ENCODE measurements at regions not wholly inside any gene's neighbourhood (a gene's known extent, or its start where the extent isn't known, plus 50 kb on each side); places are given as distances from the start of the nearest gene placed in this dataset.

GRCh38 chr6:47151232-47151898 lies 109.2 kb upstream of the ADGRF1 start:
- H3K4me1 ChIP-seq (ENCODE audit: insufficient read depth, low read length), result peaks cover 57% of the 10 kb centered on the region
- H3K27me3 ChIP-seq (ENCODE audit: control insufficient read depth in 1 of 2, insufficient read depth in 2 of 2, low read length in 2 of 2), result no peaks in the 10 kb centered on the region
- in situ Hi-C loops (cut with HindIII; ENCODE audit: extremely low pct_ligation_motif_present, low pct_unique_long_range_greater_than_20kb), result no loop called here
- no peak overlapping the region for H3K27ac ChIP-seq (ENCODE audit: extremely low read length, insufficient read depth, low read length)
- no peak overlapping the region for H3K4me2 ChIP-seq (ENCODE audit: low read depth, low read length)
- no peaks in the 10 kb centered on the region for H3K79me2 ChIP-seq (ENCODE audit: insufficient read depth, low read length)
- ChIA-PET POLR2A (no interaction called here), CTCF (ENCODE audit: low intra/inter-chr PET ratio, low total read pairs) (no interaction called here)
- BruUV-seq (replicated peaks), result no TSS peak
- DNase-seq (ENCODE audit: low spot score), result no peak
- no peaks in the 10 kb centered on the region for H3K36me3 ChIP-seq (replicated peaks in 1 of 2; ENCODE audit: control insufficient read depth in 1 of 2, insufficient read depth in 2 of 2, low read length in 2 of 2)
- intact Hi-C loops (cut with micrococcal nuclease; ENCODE audit: unreplicated experiment), result no loop called here
- H3K4me3 ChIP-seq (replicated peaks in 1 of 3; ENCODE audit: insufficient read depth in 1 of 3, low read depth in 2 of 3, low read length in 3 of 3), result no peak overlapping the region
- WGBS (ENCODE audit: low lambda C conversion rate), result 81% methylated on average over 8 of the region's 8 CpGs
- H4K20me1 ChIP-seq (ENCODE audit: insufficient read depth, low read length), result no peaks in the 10 kb centered on the region
- H2AFZ ChIP-seq (ENCODE audit: low read length), result no peak overlapping the region
- H3K9ac ChIP-seq (ENCODE audit: insufficient read depth, low read depth, low read length), result no peak overlapping the region
- no peak for FAIRE-seq
- no peak for ATAC-seq
- H3K9me3 ChIP-seq (ENCODE audit: low read length), result no peaks in the 10 kb centered on the region
- no peak for TF ChIP-seq NFE2L1 (CRISPR knock-in tag; IDR thresholded peaks at IDR 0.05; ENCODE audit: borderline replicate concordance)
- TF ChIP-seq, protein P1, sequence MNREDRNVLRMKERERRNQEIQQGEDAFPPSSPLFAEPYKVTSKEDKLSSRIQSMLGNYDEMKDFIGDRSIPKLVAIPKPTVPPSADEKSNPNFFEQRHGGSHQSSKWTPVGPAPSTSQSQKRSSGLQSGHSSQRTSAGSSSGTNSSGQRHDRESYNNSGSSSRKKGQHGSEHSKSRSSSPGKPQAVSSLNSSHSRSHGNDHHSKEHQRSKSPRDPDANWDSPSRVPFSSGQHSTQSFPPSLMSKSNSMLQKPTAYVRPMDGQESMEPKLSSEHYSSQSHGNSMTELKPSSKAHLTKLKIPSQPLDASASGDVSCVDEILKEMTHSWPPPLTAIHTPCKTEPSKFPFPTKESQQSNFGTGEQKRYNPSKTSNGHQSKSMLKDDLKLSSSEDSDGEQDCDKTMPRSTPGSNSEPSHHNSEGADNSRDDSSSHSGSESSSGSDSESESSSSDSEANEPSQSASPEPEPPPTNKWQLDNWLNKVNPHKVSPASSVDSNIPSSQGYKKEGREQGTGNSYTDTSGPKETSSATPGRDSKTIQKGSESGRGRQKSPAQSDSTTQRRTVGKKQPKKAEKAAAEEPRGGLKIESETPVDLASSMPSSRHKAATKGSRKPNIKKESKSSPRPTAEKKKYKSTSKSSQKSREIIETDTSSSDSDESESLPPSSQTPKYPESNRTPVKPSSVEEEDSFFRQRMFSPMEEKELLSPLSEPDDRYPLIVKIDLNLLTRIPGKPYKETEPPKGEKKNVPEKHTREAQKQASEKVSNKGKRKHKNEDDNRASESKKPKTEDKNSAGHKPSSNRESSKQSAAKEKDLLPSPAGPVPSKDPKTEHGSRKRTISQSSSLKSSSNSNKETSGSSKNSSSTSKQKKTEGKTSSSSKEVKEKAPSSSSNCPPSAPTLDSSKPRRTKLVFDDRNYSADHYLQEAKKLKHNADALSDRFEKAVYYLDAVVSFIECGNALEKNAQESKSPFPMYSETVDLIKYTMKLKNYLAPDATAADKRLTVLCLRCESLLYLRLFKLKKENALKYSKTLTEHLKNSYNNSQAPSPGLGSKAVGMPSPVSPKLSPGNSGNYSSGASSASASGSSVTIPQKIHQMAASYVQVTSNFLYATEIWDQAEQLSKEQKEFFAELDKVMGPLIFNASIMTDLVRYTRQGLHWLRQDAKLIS (CRISPR knock-in tag; IDR thresholded peaks at IDR 0.05), result no peak
- no peak for TF ChIP-seq MXD4 (CRISPR knock-in tag; IDR thresholded peaks at IDR 0.05)
- TF ChIP-seq ZBTB8A (CRISPR knock-in tag; IDR thresholded peaks at IDR 0.05; ENCODE audit: borderline replicate concordance, low read depth), result no peak
- TF ChIP-seq NR1H2 (CRISPR knock-in tag; IDR thresholded peaks at IDR 0.05; ENCODE audit: borderline replicate concordance, low read depth), result no peak
- 0 out of 2 replicates have a peak, but pooled peaks have one; percentile 48 for TF ChIP-seq ATF3 (CRISPR knock-in tag; IDR thresholded peaks at IDR 0.05)
- no peak for TF ChIP-seq ZNF414 (CRISPR knock-in tag; IDR thresholded peaks at IDR 0.05)
- TF ChIP-seq ZNF180 (CRISPR knock-in tag; IDR thresholded peaks at IDR 0.05; ENCODE audit: borderline replicate concordance, low read depth), result no peak
- TF ChIP-seq REL (CRISPR knock-in tag; conservative IDR thresholded peaks at IDR 0.05), result no peak
- TF ChIP-seq, protein P2, sequence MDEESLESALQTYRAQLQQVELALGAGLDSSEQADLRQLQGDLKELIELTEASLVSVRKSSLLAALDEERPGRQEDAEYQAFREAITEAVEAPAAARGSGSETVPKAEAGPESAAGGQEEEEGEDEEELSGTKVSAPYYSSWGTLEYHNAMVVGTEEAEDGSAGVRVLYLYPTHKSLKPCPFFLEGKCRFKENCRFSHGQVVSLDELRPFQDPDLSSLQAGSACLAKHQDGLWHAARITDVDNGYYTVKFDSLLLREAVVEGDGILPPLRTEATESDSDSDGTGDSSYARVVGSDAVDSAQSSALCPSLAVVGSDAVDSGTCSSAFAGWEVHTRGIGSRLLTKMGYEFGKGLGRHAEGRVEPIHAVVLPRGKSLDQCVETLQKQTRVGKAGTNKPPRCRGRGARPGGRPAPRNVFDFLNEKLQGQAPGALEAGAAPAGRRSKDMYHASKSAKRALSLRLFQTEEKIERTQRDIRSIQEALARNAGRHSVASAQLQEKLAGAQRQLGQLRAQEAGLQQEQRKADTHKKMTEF (CRISPR knock-in tag; IDR thresholded peaks at IDR 0.05), result no peak
- no peak for TF ChIP-seq ZNF121 (CRISPR knock-in tag; IDR thresholded peaks at IDR 0.05)
- TF ChIP-seq ZNF317 (CRISPR knock-in tag; IDR thresholded peaks at IDR 0.05), result no peak
- TF ChIP-seq NR2F1 (CRISPR knock-in tag; IDR thresholded peaks at IDR 0.05), result no peak
- no peak for TF ChIP-seq TP53 (CRISPR knock-in tag; conservative IDR thresholded peaks at IDR 0.05)
- TF ChIP-seq RBAK (CRISPR knock-in tag; IDR thresholded peaks at IDR 0.05), result no peak
- TF ChIP-seq KLF16 (CRISPR knock-in tag; IDR thresholded peaks at IDR 0.05), result no peak
- no peak for TF ChIP-seq TBL1XR1 (IDR thresholded peaks at IDR 0.05; ENCODE audit: borderline replicate concordance, low read length, partially characterized antibody)
- TF ChIP-seq ZNF703 (CRISPR knock-in tag; IDR thresholded peaks at IDR 0.05; ENCODE audit: borderline replicate concordance), result no peak
